ENCODE measurements at regions not wholly inside any gene's neighbourhood (a gene's known extent, or its start where the extent isn't known, plus 50 kb on each side); places are given as distances from the start of the nearest gene placed in this dataset.

- H3K4me1 ChIP-seq (replicated peaks in 1 of 2) = no peaks in the 10 kb centered on the region
- H3K27ac ChIP-seq = no peak overlapping the region
- H3K36me3 ChIP-seq (replicated peaks in 1 of 2) = no peaks in the 10 kb centered on the region
- TF ChIP-seq CTCF (IDR thresholded peaks at IDR 0.05) = no peak
- no peak for TF ChIP-seq POLR2A (IDR thresholded peaks at IDR 0.05)
- DNase-seq = no peak
- no peaks in the 10 kb centered on the region for H3K27me3 ChIP-seq
- H3K9me3 ChIP-seq (replicated peaks in 1 of 3) = no peaks in the 10 kb centered on the region
- intact Hi-C loops (cut with DNase I) = no loop called here
- no peak overlapping the region for H3K4me3 ChIP-seq
Observed at GRCh38 chr3:67712259-67712658, 57.8 kb upstream of the SUCLG2 start.

GRCh38 chr3:67710396-67710795 is 56.0 kb upstream of the SUCLG2 start:
- Histone ChIP-seq H3K4me1 (replicated peaks in 1 of 2) (no peaks in the 10 kb centered on the region), H3K4me3 (no peak overlapping the region), H3K36me3 (replicated peaks in 1 of 2) (no peaks in the 10 kb centered on the region), H3K27ac (no peak overlapping the region), H3K27me3 (no peaks in the 10 kb centered on the region), H3K9me3 (replicated peaks in 1 of 3) (no peaks in the 10 kb centered on the region)
- DNase-seq = no peak
- intact Hi-C loops (cut with DNase I) = no loop called here
- TF ChIP-seq POLR2A (IDR thresholded peaks at IDR 0.05) (no peak), CTCF (IDR thresholded peaks at IDR 0.05) (no peak)

- H3K27me3 ChIP-seq = no peaks in the 10 kb centered on the region
- H3K4me3 ChIP-seq = no peak overlapping the region
- WGBS, 4 donors = 54 to 66% (median 62%) methylated on average over 4 of the region's 4 CpGs
- TF ChIP-seq CTCF (IDR thresholded peaks at IDR 0.05) = no peak
- no peak for TF ChIP-seq POLR2A (IDR thresholded peaks at IDR 0.05)
- H3K9me3 ChIP-seq (replicated peaks in 1 of 3) = no peaks in the 10 kb centered on the region
- H3K27ac ChIP-seq = no peak overlapping the region
- no peaks in the 10 kb centered on the region for H3K36me3 ChIP-seq (replicated peaks in 1 of 2)
- no peak for DNase-seq
- intact Hi-C loops (cut with DNase I) = no loop called here
- H3K4me1 ChIP-seq (replicated peaks in 1 of 2) = no peaks in the 10 kb centered on the region
Observed at GRCh38 chr3:67706934-67707333, 52.5 kb upstream of the SUCLG2 start.

- H3K27ac ChIP-seq = no peak overlapping the region
- no peaks in the 10 kb centered on the region for H3K36me3 ChIP-seq (replicated peaks in 1 of 2)
- TF ChIP-seq POLR2A (IDR thresholded peaks at IDR 0.05) (no peak), CTCF (IDR thresholded peaks at IDR 0.05) (no peak)
- no peak for DNase-seq
- intact Hi-C loops (cut with DNase I) = no loop called here
- no peaks in the 10 kb centered on the region for H3K27me3 ChIP-seq
- no peaks in the 10 kb centered on the region for H3K9me3 ChIP-seq (replicated peaks in 1 of 3)
- H3K4me3 ChIP-seq = no peak overlapping the region
- no peaks in the 10 kb centered on the region for H3K4me1 ChIP-seq (replicated peaks in 1 of 2)
- 89 to 90% (median 90%) methylated on average over 4 of the region's 4 CpGs for WGBS, 4 donors
Observed at GRCh38 chr3:67704322-67704721, 49.9 kb upstream of the SUCLG2 start.

Small RNA genes in the stretch of these regions (small RNA-seq; reads per million reads assigned to genes)
- 0 reads per million in 2 donors for gene AC107626.1
